Neutrophil (primary cell): ENCODE measurements at regions not wholly inside any gene's neighbourhood (a gene's known extent, or its start where the extent isn't known, plus 50 kb on each side); places are given as distances from the start of the nearest gene placed in this dataset.
"Not testable (repeated sequence)": the region's sequence is repeated elsewhere in the genome, so short reads cannot be mapped to it uniquely, and the experiment has no call there.

ENCODE experiments used
- H3K27ac ChIP-seq: fragments of 200-600 bp; sonication (generic); 2 replicates; pipeline ENCODE4 v1.5.1; 2016; ENCODE audit warnings: mild to moderate bottlenecking, moderate library complexity
- H3K27me3 ChIP-seq: fragments of 200-600 bp; sonication (generic); 2 replicates; pipeline ENCODE4 v1.6.0; 2016; ENCODE audit warnings: mild to moderate bottlenecking
- H3K36me3 ChIP-seq: fragments of 200-600 bp; sonication (generic); 2 replicates; pipeline ENCODE4 v1.5.1; 2017
- H3K4me1 ChIP-seq, 2 experiments: fragments of 200-600 bp in 1 of 2; sonication (generic) in 1 of 2; 1 replicate in 1 of 2; 2 replicates in 1 of 2; pipeline versions ENCODE4 v1.5.1 to v1.6.1; 2013 to 2016; ENCODE audit warnings: low read depth in 1 of 2, low read length in 1 of 2, mild to moderate bottlenecking in 1 of 2, moderate library complexity in 1 of 2; ENCODE audit not compliant: control insufficient read depth in 1 of 2, insufficient read depth in 1 of 2
- H3K4me3 ChIP-seq, 2 experiments: fragments of 200-600 bp in 1 of 2; sonication (generic) in 1 of 2; 1 replicate in 1 of 2; 2 replicates in 1 of 2; pipeline ENCODE4 v1.5.1; 2013 to 2016; ENCODE audit warnings: low read depth in 1 of 2, low read length in 1 of 2, mild to moderate bottlenecking in 1 of 2, moderate library complexity in 1 of 2
- H3K9me3 ChIP-seq: fragments of 200-600 bp; sonication (generic); 2 replicates; pipeline ENCODE4 v1.5.1; 2016
- CTCF ChIP-seq: fragments of 200-600 bp; sonication (generic); IDR thresholded peaks from 2 replicates; pipeline ENCODE4 v1.5.1; 2016; ENCODE audit warnings: antibody characterized with exemption

- no peak overlapping the region for H3K27ac ChIP-seq
- H3K27me3 ChIP-seq: no peaks in the 10 kb centered on the region
- no peaks in the 10 kb centered on the region for H3K36me3 ChIP-seq
- TF ChIP-seq CTCF: no peak
- H3K4me3 ChIP-seq: no peak overlapping the region
- no peaks in the 10 kb centered on the region for H3K9me3 ChIP-seq
- no peaks in the 10 kb centered on the region for H3K4me1 ChIP-seq
These were observed 84.4 kb upstream of the CD28 start for GRCh38 chr2:203621981-203622515.

- H3K27me3 ChIP-seq: no peaks in the 10 kb centered on the region
- no peaks in the 10 kb centered on the region for H3K36me3 ChIP-seq
- H3K27ac ChIP-seq: no peak overlapping the region
- H3K4me1 ChIP-seq: no peaks in the 10 kb centered on the region
- no peak for TF ChIP-seq CTCF
- H3K4me3 ChIP-seq: no peak overlapping the region
- no peaks in the 10 kb centered on the region for H3K9me3 ChIP-seq
These were observed 83.3 kb upstream of the CD28 start for GRCh38 chr2:203623096-203623495.

GRCh38 chr2:203623661-203624060 is 82.8 kb upstream of the CD28 start:
- Histone ChIP-seq H3K36me3 (no peaks in the 10 kb centered on the region), H3K4me3 (no peak overlapping the region), H3K9me3 (no peaks in the 10 kb centered on the region), H3K4me1 (no peaks in the 10 kb centered on the region), H3K27ac (no peak overlapping the region), H3K27me3 (no peaks in the 10 kb centered on the region)
- no peak for TF ChIP-seq CTCF

GRCh38 chr2:203625701-203626100 is 80.7 kb upstream of the CD28 start:
- Histone ChIP-seq H3K4me1 (no peaks in the 10 kb centered on the region), H3K27ac (no peak overlapping the region), H3K9me3 (no peaks in the 10 kb centered on the region), H3K4me3 (no peak overlapping the region), H3K36me3 (no peaks in the 10 kb centered on the region), H3K27me3 (no peaks in the 10 kb centered on the region)
- TF ChIP-seq CTCF: no peak

- H3K36me3 ChIP-seq, H3K4me3 ChIP-seq, H3K9me3 ChIP-seq, H3K27me3 ChIP-seq, H3K4me1 ChIP-seq, H3K27ac ChIP-seq: not testable (repeated sequence)
These were observed 80.2 kb upstream of the CD28 start for GRCh38 chr2:203626247-203626646.

- H3K27ac ChIP-seq: no peak overlapping the region
- TF ChIP-seq CTCF: no peak
These were observed 79.3 kb upstream of the CD28 start for GRCh38 chr2:203626952-203627681.

More at GRCh38 chr2:203626952-203627681, 79.3 kb upstream of the CD28 start:
- Histone ChIP-seq H3K9me3 (no peaks in the 10 kb centered on the region), H3K27me3 (no peaks in the 10 kb centered on the region), H3K36me3 (no peaks in the 10 kb centered on the region), H3K4me1 (no peaks in the 10 kb centered on the region), H3K4me3 (no peak overlapping the region)
